Natural killer cell (primary cell): ENCODE measurements at regions not wholly inside any gene's neighbourhood (a gene's known extent, or its start where the extent isn't known, plus 50 kb on each side); places are given as distances from the start of the nearest gene placed in this dataset.

Source experiments
- ATAC-seq, 3 donors: fragments of 150-1000 bp in 2 of 3; fragments of 200-7000 bp in 1 of 3; cut with Tn5 transposase; 1 replicate in 1 of 3; 2 replicates in 2 of 3; pipeline ENCODE4 v1.10.0; 2021; ENCODE audit warnings: mild to moderate bottlenecking in 2 of 3, moderate library complexity in 2 of 3
- DNase-seq, 2 donors: peaks; one replicate each; pipeline versions ENCODE4 v3.0.0 to v3.0.0-alpha.2; 2013 to 2021; ENCODE audit warnings: mixed read lengths in 1 of 2
- H3K27ac ChIP-seq: one replicate; pipeline ENCODE4 v1.5.1; 2013; ENCODE audit warnings: mild to moderate bottlenecking, low read length
- H3K27me3 ChIP-seq: one replicate; pipeline ENCODE4 v1.6.1; 2013; ENCODE audit warnings: low read length; ENCODE audit not compliant: control insufficient read depth, insufficient read depth
- H3K36me3 ChIP-seq: one replicate; pipeline ENCODE4 v1.6.1; 2013; ENCODE audit warnings: low read length; ENCODE audit not compliant: control insufficient read depth, insufficient read depth
- H3K4me1 ChIP-seq: one replicate; pipeline ENCODE4 v1.6.1; 2013; ENCODE audit warnings: low read length; ENCODE audit not compliant: control insufficient read depth, insufficient read depth
- H3K4me3 ChIP-seq: one replicate; pipeline ENCODE4 v1.5.1; 2013; ENCODE audit warnings: low read length
- H3K9me3 ChIP-seq: one replicate; pipeline ENCODE4 v1.6.1; 2013; ENCODE audit warnings: low read length; ENCODE audit not compliant: control insufficient read depth, insufficient read depth
- H3K27ac Mint-ChIP-seq, 2 donors: one replicate each; pipeline ENCODE4 v1.8.0; 2022; ENCODE audit warnings: mild to moderate bottlenecking in 2 of 2, mixed read lengths in 2 of 2, moderate library complexity in 1 of 2
- H3K27me3 Mint-ChIP-seq, 2 donors: one replicate each; pipeline ENCODE4 v1.8.0; 2022; ENCODE audit warnings: low read depth in 2 of 2, mixed read lengths in 2 of 2
- H3K36me3 Mint-ChIP-seq: one replicate; pipeline ENCODE4 v1.8.0; 2022; ENCODE audit warnings: mixed read lengths
- H3K4me1 Mint-ChIP-seq, 2 donors: one replicate each; pipeline ENCODE4 v1.8.0; 2022; ENCODE audit warnings: mixed read lengths in 2 of 2
- H3K4me3 Mint-ChIP-seq: one replicate; pipeline ENCODE4 v1.8.0; 2022; ENCODE audit warnings: mild to moderate bottlenecking, moderate library complexity, mixed read lengths
- H3K9me3 Mint-ChIP-seq, 2 donors: one replicate each; pipeline ENCODE4 v1.8.0; 2022; ENCODE audit warnings: mixed read lengths in 2 of 2
- CTCF ChIP-seq: fragments of 200-600 bp; IDR thresholded peaks from one replicate; pipeline ENCODE4 v1.8.0; 2022; ENCODE audit warnings: antibody characterized with exemption
- WGBS: methylation state at CpG from one replicate; pipeline ENCODE4 v1.1.7; 2013; ENCODE audit warnings: missing lambda C conversion rate; ENCODE audit not compliant: insufficient coverage; 5-methylcytosine and 5-hydroxymethylcytosine counted together
- intact Hi-C: fragments of 100-400 bp; cut with micrococcal nuclease; formaldehyde crosslinking; loops from one replicate; pipeline ENCODE4 v1.14.2; 2022

GRCh38 chr4:160810424-160810823, 1353.4 kb downstream of the FSTL5 start:
- intact Hi-C loops: no loop called here
- Mint-ChIP-seq H3K4me1 (no peaks in the 10 kb centered on the region), H3K27ac (no peak overlapping the region), H3K4me3 (no peak overlapping the region), H3K27me3 (no peaks in the 10 kb centered on the region), H3K9me3 (peaks cover 12 to 19% of the 10 kb centered on the region in 2 donors), H3K36me3 (no peaks in the 10 kb centered on the region)
- Histone ChIP-seq H3K36me3 (no peaks in the 10 kb centered on the region), H3K4me1 (no peaks in the 10 kb centered on the region), H3K9me3 (no peaks in the 10 kb centered on the region), H3K27ac (no peak overlapping the region), H3K27me3 (no peaks in the 10 kb centered on the region), H3K4me3 (no peak overlapping the region)
- 85% methylated on average over 1 of the region's 1 CpG for WGBS
- no peak for TF ChIP-seq CTCF
- DNase-seq (no peak), ATAC-seq (no peak)

GRCh38 chr4:160810941-160811340, 1352.9 kb downstream of the FSTL5 start:
- Mint-ChIP-seq H3K27me3 (no peaks in the 10 kb centered on the region), H3K27ac (no peak overlapping the region), H3K9me3 (peaks cover 12 to 19% of the 10 kb centered on the region in 2 donors), H3K4me1 (no peaks in the 10 kb centered on the region), H3K4me3 (no peak overlapping the region), H3K36me3 (no peaks in the 10 kb centered on the region)
- ATAC-seq (no peak), DNase-seq (no peak)
- H3K27ac ChIP-seq: no peak overlapping the region
- WGBS: 57% methylated on average over 1 of the region's 1 CpG
- H3K27me3 ChIP-seq: no peaks in the 10 kb centered on the region
- no peaks in the 10 kb centered on the region for H3K9me3 ChIP-seq
- no peaks in the 10 kb centered on the region for H3K36me3 ChIP-seq
- no peak for TF ChIP-seq CTCF
- H3K4me1 ChIP-seq: no peaks in the 10 kb centered on the region
- intact Hi-C loops: no loop called here
- no peak overlapping the region for H3K4me3 ChIP-seq

- DNase-seq: no peak
- TF ChIP-seq CTCF: no peak
- Histone ChIP-seq H3K9me3 (no peaks in the 10 kb centered on the region), H3K4me3 (no peak overlapping the region), H3K27ac (no peak overlapping the region), H3K27me3 (no peaks in the 10 kb centered on the region), H3K4me1 (no peaks in the 10 kb centered on the region), H3K36me3 (no peaks in the 10 kb centered on the region)
- Mint-ChIP-seq H3K27ac (no peak overlapping the region), H3K27me3 (no peaks in the 10 kb centered on the region), H3K4me3 (no peak overlapping the region), H3K9me3 (peaks cover 12 to 18% of the 10 kb centered on the region in 2 donors), H3K4me1 (no peaks in the 10 kb centered on the region), H3K36me3 (no peaks in the 10 kb centered on the region)
- no peak for ATAC-seq
- intact Hi-C loops: no loop called here
Measured at GRCh38 chr4:160811956-160812355, 1351.8 kb downstream of the FSTL5 start.

GRCh38 chr4:160814726-160815125, 1349.1 kb downstream of the FSTL5 start:
- Histone ChIP-seq H3K4me1 (no peaks in the 10 kb centered on the region), H3K36me3 (no peaks in the 10 kb centered on the region), H3K4me3 (no peak overlapping the region), H3K9me3 (peaks cover 4% of the 10 kb centered on the region), H3K27ac (no peak overlapping the region), H3K27me3 (no peaks in the 10 kb centered on the region)
- intact Hi-C loops: no loop called here
- Mint-ChIP-seq H3K4me1 (no peaks in the 10 kb centered on the region), H3K36me3 (no peaks in the 10 kb centered on the region), H3K9me3 (peaks cover 7 to 12% of the 10 kb centered on the region in 2 donors), H3K27ac (no peak overlapping the region), H3K27me3 (no peaks in the 10 kb centered on the region), H3K4me3 (no peak overlapping the region)
- TF ChIP-seq CTCF: no peak
- ATAC-seq (no peak), DNase-seq (no peak)
